Loucy (cell line): ENCODE measurements at regions not wholly inside any gene's neighbourhood (a gene's known extent, or its start where the extent isn't known, plus 50 kb on each side); places are given as distances from the start of the nearest gene placed in this dataset.

ENCODE experiments used
- CTCF ChIP-seq: fragments of 200-600 bp; sonication (generic); conservative IDR thresholded peaks from 2 replicates; pipeline ENCODE4 v1.5.1; 2014; ENCODE audit warnings: mild to moderate bottlenecking, antibody characterized with exemption, low read length
- EZH2phosphoT487 ChIP-seq: fragments of 200-600 bp; IDR thresholded peaks from 2 replicates; pipeline ENCODE4 v1.6.1; 2018; ENCODE audit warnings: antibody characterized with exemption, mild to moderate bottlenecking, moderate library complexity, borderline replicate concordance

- TF ChIP-seq CTCF (no peak), EZH2phosphoT487 (no peak)
These were observed 1311.9 kb downstream of the LRFN5 start for GRCh38 chr14:42918615-42919014.
